ENCODE measurements at regions not wholly inside any gene's neighbourhood (a gene's known extent, or its start where the extent isn't known, plus 50 kb on each side); places are given as distances from the start of the nearest gene placed in this dataset.

GRCh38 chr1:190540366-190540765, 62.7 kb upstream of the BRINP3 start:
- no peak for DNase-seq (ENCODE audit: low read depth)

- DNase-seq (ENCODE audit: low read depth), result no peak
These were observed 74.0 kb upstream of the BRINP3 start for GRCh38 chr1:190551638-190552037.

GRCh38 chr1:190560161-190560681, 82.6 kb upstream of the BRINP3 start:
- DNase-seq (ENCODE audit: low read depth), result no peak

- no peak for DNase-seq (ENCODE audit: low read depth)
These were observed 85.6 kb upstream of the BRINP3 start for GRCh38 chr1:190563230-190563629.

- DNase-seq (ENCODE audit: low read depth), result no peak
These were observed 86.5 kb upstream of the BRINP3 start for GRCh38 chr1:190564117-190564516.

GRCh38 chr1:190578017-190578416, 100.4 kb upstream of the BRINP3 start:
- no peak for DNase-seq (ENCODE audit: low read depth)

GRCh38 chr1:190578526-190578925, 100.9 kb upstream of the BRINP3 start:
- no peak for DNase-seq (ENCODE audit: low read depth)

- DNase-seq (ENCODE audit: low read depth), result no peak
These were observed 102.0 kb upstream of the BRINP3 start for GRCh38 chr1:190579552-190580193.

- no peak for DNase-seq (ENCODE audit: low read depth)
These were observed 106.2 kb upstream of the BRINP3 start for GRCh38 chr1:190583862-190584261.

- DNase-seq (ENCODE audit: low read depth), result no peak
These were observed 110.8 kb upstream of the BRINP3 start for GRCh38 chr1:190588424-190588823.

GRCh38 chr1:190595438-190595837, 117.8 kb upstream of the BRINP3 start:
- no peak for DNase-seq (ENCODE audit: low read depth)

- DNase-seq (ENCODE audit: low read depth), result no peak
These were observed 119.6 kb upstream of the BRINP3 start for GRCh38 chr1:190597294-190597693.

- no peak for DNase-seq (ENCODE audit: low read depth)
These were observed 122.0 kb upstream of the BRINP3 start for GRCh38 chr1:190599670-190600069.

GRCh38 chr1:190602325-190602724, 124.7 kb upstream of the BRINP3 start:
- DNase-seq (ENCODE audit: low read depth), result peak; percentile 54

- no peak for DNase-seq (ENCODE audit: low read depth)
These were observed 130.6 kb upstream of the BRINP3 start for GRCh38 chr1:190608282-190608681.

- no peak for DNase-seq (ENCODE audit: low read depth)
These were observed 138.2 kb upstream of the BRINP3 start for GRCh38 chr1:190615818-190616217.

- no peak for DNase-seq (ENCODE audit: low read depth)
These were observed 138.6 kb upstream of the BRINP3 start for GRCh38 chr1:190616235-190616634.

- DNase-seq (ENCODE audit: low read depth), result no peak
These were observed 142.1 kb upstream of the BRINP3 start for GRCh38 chr1:190619724-190620123.

- no peak for DNase-seq (ENCODE audit: low read depth)
These were observed 155.8 kb upstream of the BRINP3 start for GRCh38 chr1:190633488-190633887.

- no peak for DNase-seq (ENCODE audit: low read depth)
These were observed 156.5 kb upstream of the BRINP3 start for GRCh38 chr1:190634134-190634533.

GRCh38 chr1:190649553-190649952, 171.9 kb upstream of the BRINP3 start:
- no peak for DNase-seq (ENCODE audit: low read depth)

GRCh38 chr1:190658907-190659306, 181.2 kb upstream of the BRINP3 start:
- no peak for DNase-seq (ENCODE audit: low read depth)

GRCh38 chr1:190663962-190664361, 186.3 kb upstream of the BRINP3 start:
- DNase-seq (ENCODE audit: low read depth), result no peak

GRCh38 chr1:190665045-190665444, 187.4 kb upstream of the BRINP3 start:
- DNase-seq (ENCODE audit: low read depth), result no peak

Measured in CMK (cell line).